HG03103 (cell line): ENCODE measurements at regions not wholly inside any gene's neighbourhood (a gene's known extent, or its start where the extent isn't known, plus 50 kb on each side); places are given as distances from the start of the nearest gene placed in this dataset.
A peak's percentile ranks its signal among the peaks of the same experiment; 100 is the strongest.
"Not testable (repeated sequence)": the region's sequence is repeated elsewhere in the genome, so short reads cannot be mapped to it uniquely, and the experiment has no call there.

ENCODE experiments used
- ATAC-seq: cut with Tn5 transposase; IDR thresholded peaks from one replicate; pipeline ENCODE4 v1.9.1; 2021; ENCODE audit warnings: low read depth; ENCODE audit not compliant: unreplicated experiment

GRCh38 chr6:170006071-170006899 lies 254.9 kb downstream of the ERMARD start:
- no peak for ATAC-seq

- ATAC-seq, result no peak
Observed at GRCh38 chr6:170005665-170006064, 254.2 kb downstream of the ERMARD start.

- no peak for ATAC-seq
Observed at GRCh38 chr6:170004585-170005210, 253.3 kb downstream of the ERMARD start.

- ATAC-seq, result no peak
Observed at GRCh38 chr6:170003451-170004160, 252.2 kb downstream of the ERMARD start.

GRCh38 chr6:170003027-170003426 lies 251.6 kb downstream of the ERMARD start:
- no peak for ATAC-seq

GRCh38 chr6:170001782-170002181 lies 250.4 kb downstream of the ERMARD start:
- ATAC-seq, result not testable (repeated sequence)

- ATAC-seq, result no peak
Observed at GRCh38 chr6:170000071-170000843, 248.8 kb downstream of the ERMARD start.

- ATAC-seq, result no peak
Observed at GRCh38 chr6:169999367-169999766, 247.9 kb downstream of the ERMARD start.

GRCh38 chr6:169998457-169998856 lies 247.0 kb downstream of the ERMARD start:
- no peak for ATAC-seq

- no peak for ATAC-seq
Observed at GRCh38 chr6:169997930-169998218, 246.5 kb downstream of the ERMARD start.

- ATAC-seq, result no peak
Observed at GRCh38 chr6:169997187-169997929, 245.9 kb downstream of the ERMARD start.

GRCh38 chr6:169996378-169997051 lies 245.1 kb downstream of the ERMARD start:
- ATAC-seq, result no peak

- ATAC-seq, result no peak
Observed at GRCh38 chr6:169994739-169995138, 243.3 kb downstream of the ERMARD start.

GRCh38 chr6:169993861-169994481 lies 242.5 kb downstream of the ERMARD start:
- ATAC-seq, result no peak

- no peak for ATAC-seq
Observed at GRCh38 chr6:169991913-169992312, 240.5 kb downstream of the ERMARD start.

- ATAC-seq, result no peak
Observed at GRCh38 chr6:169991031-169991390, 239.6 kb downstream of the ERMARD start.

GRCh38 chr6:169990095-169991030 lies 238.9 kb downstream of the ERMARD start:
- ATAC-seq, result peak; percentile 61

GRCh38 chr6:169989594-169989993 lies 238.2 kb downstream of the ERMARD start:
- no peak for ATAC-seq
